Ovary (tissue), 7 donors: ENCODE measurements at regions not wholly inside any gene's neighbourhood (a gene's known extent, or its start where the extent isn't known, plus 50 kb on each side); places are given as distances from the start of the nearest gene placed in this dataset.

Experiments
- DNase-seq, 5 donors: peaks; one replicate each; pipeline ENCODE4 v3.0.0-alpha.2; 2019 to 2020
- H3K27ac ChIP-seq, 2 donors: fragments of 200-600 bp; one replicate each; pipeline versions ENCODE4 v1.5.1 to v1.8.0; 2019 to 2022
- H3K27me3 ChIP-seq: fragments of 200-600 bp; one replicate; pipeline ENCODE4 v1.8.0; 2022
- H3K36me3 ChIP-seq: fragments of 200-600 bp; sonication (generic); one replicate; pipeline ENCODE4 v1.5.1; 2019
- H3K4me1 ChIP-seq: one replicate; pipeline ENCODE4 v1.8.1; 2013; ENCODE audit warnings: mild to moderate bottlenecking, moderate library complexity; ENCODE audit not compliant: insufficient read depth
- H3K4me3 ChIP-seq: fragments of 200-600 bp; sonication (generic); one replicate; pipeline ENCODE4 v1.5.1; 2017
- H3K9me3 ChIP-seq, 2 donors: fragments of 200-600 bp in 1 of 2; sonication (generic) in 1 of 2; one replicate each; pipeline versions ENCODE4 v1.5.1 to v1.8.1; 2013 to 2019; ENCODE audit warnings: mild to moderate bottlenecking in 1 of 2, moderate library complexity in 1 of 2
- EP300 ChIP-seq: sonication (generic); formaldehyde crosslinking; IDR thresholded peaks from one replicate; pipeline ENCODE4 v1.6.1; 2017; ENCODE audit warnings: antibody characterized with exemption
- POLR2A ChIP-seq: fragments of 450-650 bp; IDR thresholded peaks from one replicate; pipeline ENCODE4 v1.6.1; 2017; ENCODE audit warnings: antibody characterized with exemption, mild to moderate bottlenecking, moderate library complexity
- WGBS, 3 donors: extraction: QIAGEN DNeasy Blood & Tissue Kit in 1 of 3; methylation state at CpG; one replicate each; pipeline versions ENCODE4 v1.1.5 to v1.1.7; 2013 to 2017; 5-methylcytosine and 5-hydroxymethylcytosine counted together
- intact Hi-C, 4 donors: fragments of 100-400 bp; cut with DNase I; formaldehyde crosslinking; loops; one replicate each; pipeline versions ENCODE4 v1.11.0 to v1.15.1; 2022 to 2023
- TF ChIP-seq, protein P1 (sequence below), 3 donors: fragments of 450-650 bp in 2 of 3; fragments of 200-600 bp in 1 of 3; IDR thresholded peaks; one replicate each; pipeline versions ENCODE4 v1.5.1 to v1.8.0; 2016 to 2022; ENCODE audit warnings: antibody characterized with exemption in 3 of 3, mild to moderate bottlenecking in 1 of 3
- donor health status: DM: no; HTN: no; CAD: no; lungs with moderate emphysema.
- donor health status: DM: no; HTN: no; CAD: no.
- donor health status: Bipolar disorder and iron deficiency.
- donor health status: DM: no; HTN: no; CAD: no.
- donor health status: DM: yes; HTN: yes; CAD: no.

GRCh38 chr6:67667637-67668422 is 967.3 kb upstream of the ADGRB3 start:
- 40 to 49% (median 40%) methylated on average over 2 of the region's 2 CpGs for WGBS, 3 donors
- H3K4me3 ChIP-seq = no peak overlapping the region
- H3K4me1 ChIP-seq = no peaks in the 10 kb centered on the region
- H3K36me3 ChIP-seq = no peaks in the 10 kb centered on the region
- no peak for TF ChIP-seq EP300
- TF ChIP-seq, protein P1, sequence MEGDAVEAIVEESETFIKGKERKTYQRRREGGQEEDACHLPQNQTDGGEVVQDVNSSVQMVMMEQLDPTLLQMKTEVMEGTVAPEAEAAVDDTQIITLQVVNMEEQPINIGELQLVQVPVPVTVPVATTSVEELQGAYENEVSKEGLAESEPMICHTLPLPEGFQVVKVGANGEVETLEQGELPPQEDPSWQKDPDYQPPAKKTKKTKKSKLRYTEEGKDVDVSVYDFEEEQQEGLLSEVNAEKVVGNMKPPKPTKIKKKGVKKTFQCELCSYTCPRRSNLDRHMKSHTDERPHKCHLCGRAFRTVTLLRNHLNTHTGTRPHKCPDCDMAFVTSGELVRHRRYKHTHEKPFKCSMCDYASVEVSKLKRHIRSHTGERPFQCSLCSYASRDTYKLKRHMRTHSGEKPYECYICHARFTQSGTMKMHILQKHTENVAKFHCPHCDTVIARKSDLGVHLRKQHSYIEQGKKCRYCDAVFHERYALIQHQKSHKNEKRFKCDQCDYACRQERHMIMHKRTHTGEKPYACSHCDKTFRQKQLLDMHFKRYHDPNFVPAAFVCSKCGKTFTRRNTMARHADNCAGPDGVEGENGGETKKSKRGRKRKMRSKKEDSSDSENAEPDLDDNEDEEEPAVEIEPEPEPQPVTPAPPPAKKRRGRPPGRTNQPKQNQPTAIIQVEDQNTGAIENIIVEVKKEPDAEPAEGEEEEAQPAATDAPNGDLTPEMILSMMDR (IDR thresholded peaks at IDR 0.05) = no peak
- DNase-seq = no peak
- intact Hi-C loops = no loop called here
- no peak overlapping the region for H3K27ac ChIP-seq
- no peaks in the 10 kb centered on the region for H3K27me3 ChIP-seq
- no peaks in the 10 kb centered on the region for H3K9me3 ChIP-seq

GRCh38 chr6:67666177-67666964 is 968.7 kb upstream of the ADGRB3 start:
- Histone ChIP-seq H3K27me3 (no peaks in the 10 kb centered on the region), H3K27ac (no peak overlapping the region), H3K36me3 (no peaks in the 10 kb centered on the region), H3K9me3 (no peaks in the 10 kb centered on the region), H3K4me3 (no peak overlapping the region), H3K4me1 (no peaks in the 10 kb centered on the region)
- intact Hi-C loops = no loop called here
- no peak for TF ChIP-seq EP300
- TF ChIP-seq, protein P1 (IDR thresholded peaks at IDR 0.05) = no peak
- no peak for TF ChIP-seq POLR2A
- WGBS, 3 donors = 62 to 78% (median 74%) methylated on average over 4 of the region's 4 CpGs
- DNase-seq = no peak

GRCh38 chr6:67664942-67665341 is 970.1 kb upstream of the ADGRB3 start:
- DNase-seq = no peak
- H3K36me3 ChIP-seq = no peaks in the 10 kb centered on the region
- H3K9me3 ChIP-seq = no peaks in the 10 kb centered on the region
- H3K4me3 ChIP-seq = no peak overlapping the region
- TF ChIP-seq POLR2A (no peak), EP300 (no peak)
- TF ChIP-seq, protein P1 (IDR thresholded peaks at IDR 0.05) = no peak
- H3K4me1 ChIP-seq = no peaks in the 10 kb centered on the region
- H3K27me3 ChIP-seq = no peaks in the 10 kb centered on the region
- intact Hi-C loops = no loop called here
- no peak overlapping the region for H3K27ac ChIP-seq
- WGBS, 3 donors = 82 to 83% (median 82%) methylated on average over 5 of the region's 5 CpGs

GRCh38 chr6:67663105-67663895 is 971.8 kb upstream of the ADGRB3 start:
- H3K27me3 ChIP-seq = no peaks in the 10 kb centered on the region
- DNase-seq = no peak
- no peaks in the 10 kb centered on the region for H3K9me3 ChIP-seq
- H3K4me1 ChIP-seq = no peaks in the 10 kb centered on the region
- TF ChIP-seq POLR2A = no peak
- TF ChIP-seq EP300 = no peak
- TF ChIP-seq, protein P1 (IDR thresholded peaks at IDR 0.05) = no peak
- H3K4me3 ChIP-seq = no peak overlapping the region
- no peak overlapping the region for H3K27ac ChIP-seq
- intact Hi-C loops = no loop called here
- no peaks in the 10 kb centered on the region for H3K36me3 ChIP-seq
- 88 to 93% (median 91%) methylated on average over 11 of the region's 11 CpGs for WGBS, 3 donors
